AG04450 (cell line): ENCODE measurements at regions not wholly inside any gene's neighbourhood (a gene's known extent, or its start where the extent isn't known, plus 50 kb on each side); places are given as distances from the start of the nearest gene placed in this dataset.

Experiments
- CTCF ChIA-PET: fragments of 300-600, 350-600 bp; formaldehyde crosslinking; extraction: SDS; loops from one replicate; lab custom pipeline; 2022; ENCODE audit warnings: antibody characterized with exemption, inconsistent platforms; lab: Charles Lee
- POLR2A ChIA-PET: fragments of 350-600 bp; formaldehyde crosslinking; extraction: SDS; loops from one replicate; lab custom pipeline; 2021; ENCODE audit warnings: antibody characterized with exemption, inconsistent platforms; lab: Yijun Ruan, JAX
- DNase-seq: peaks from one replicate; pipeline ENCODE4 v3.0.0-alpha.2; 2011; ENCODE audit warnings: low read depth, low spot score
- H3K27ac ChIP-seq: one replicate; pipeline ENCODE4 v1.5.1; 2012; ENCODE audit warnings: low read depth, low read length, control low read depth
- H3K27me3 ChIP-seq: one replicate; pipeline ENCODE4 v1.6.0; 2012; ENCODE audit warnings: low read length; ENCODE audit not compliant: control insufficient read depth, insufficient read depth
- H3K4me3 ChIP-seq: 2 replicates; pipeline ENCODE4 v1.5.1; 2011; ENCODE audit warnings: mild to moderate bottlenecking, low read depth, low read length, control low read depth
- H3K9me3 ChIP-seq: 2 replicates; pipeline ENCODE4 v1.5.1; 2012; ENCODE audit warnings: low read length; ENCODE audit not compliant: control insufficient read depth, insufficient read depth
- CTCF ChIP-seq: IDR thresholded peaks from 2 replicates; pipeline ENCODE4 v1.5.1; 2011; ENCODE audit warnings: low read depth, low read length, control low read depth, inconsistent platforms

DNA sequence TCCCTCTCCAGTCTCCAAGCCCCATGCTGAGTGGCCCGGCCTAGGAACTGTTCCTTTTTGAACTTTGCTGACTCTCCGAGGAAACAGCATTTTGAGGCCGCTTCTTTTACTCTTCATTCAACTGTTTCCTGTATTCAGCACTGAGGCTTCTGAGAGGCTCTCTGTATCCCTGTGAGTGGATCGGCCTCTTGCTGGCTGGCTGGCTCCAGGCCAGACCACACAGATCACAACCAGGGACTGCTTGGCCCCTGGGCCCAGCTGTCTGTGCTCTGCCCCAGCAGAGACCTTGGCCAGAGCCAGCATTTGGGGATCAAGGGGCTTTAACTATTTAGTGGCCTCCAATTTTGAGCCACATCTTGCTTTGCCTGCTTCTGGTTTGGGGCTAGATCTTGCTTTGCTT is 75.6 kb upstream of the KL start:
- POLR2A ChIA-PET = no interaction called here
- peaks cover 2% of the 10 kb centered on the region for H3K27me3 ChIP-seq
- H3K4me3 ChIP-seq = no peak overlapping the region
- CTCF ChIA-PET = no interaction called here
- peaks cover 8% of the 10 kb centered on the region; the same call in 1 of the 2 replicates for H3K9me3 ChIP-seq
- DNase-seq = peak; percentile 6
- no peak for TF ChIP-seq CTCF
- no peak overlapping the region for H3K27ac ChIP-seq

GRCh38 chr13:32941368-32941767 is 74.9 kb upstream of the KL start:
- ChIA-PET CTCF (no interaction called here), POLR2A (no interaction called here)
- peaks cover 8% of the 10 kb centered on the region; the same call in 1 of the 2 replicates for H3K9me3 ChIP-seq
- peaks cover 2% of the 10 kb centered on the region for H3K27me3 ChIP-seq
- no peak for TF ChIP-seq CTCF
- no peak for DNase-seq
- no peak overlapping the region for H3K27ac ChIP-seq
- H3K4me3 ChIP-seq = no peak overlapping the region

GRCh38 chr13:32946558-32946957 is 69.7 kb upstream of the KL start:
- Histone ChIP-seq H3K4me3 (no peak overlapping the region), H3K9me3 (no peaks in the 10 kb centered on the region), H3K27ac (no peak overlapping the region), H3K27me3 (peaks cover 9% of the 10 kb centered on the region)
- CTCF ChIA-PET = no interaction called here
- no peak for TF ChIP-seq CTCF
- POLR2A ChIA-PET = no interaction called here
- DNase-seq = no peak

GRCh38 chr13:32947411-32948276 is 68.6 kb upstream of the KL start:
- ChIA-PET POLR2A (no interaction called here), CTCF (no interaction called here)

More at GRCh38 chr13:32947411-32948276, 68.6 kb upstream of the KL start:
- H3K4me3 ChIP-seq = no peak overlapping the region
- peaks cover 9% of the 10 kb centered on the region for H3K27me3 ChIP-seq
- no peak overlapping the region for H3K27ac ChIP-seq
- H3K9me3 ChIP-seq = no peaks in the 10 kb centered on the region
- no peak for TF ChIP-seq CTCF
- no peak for DNase-seq
